ENCODE measurements at regions not wholly inside any gene's neighbourhood (a gene's known extent, or its start where the extent isn't known, plus 50 kb on each side); places are given as distances from the start of the nearest gene placed in this dataset.

DNA sequence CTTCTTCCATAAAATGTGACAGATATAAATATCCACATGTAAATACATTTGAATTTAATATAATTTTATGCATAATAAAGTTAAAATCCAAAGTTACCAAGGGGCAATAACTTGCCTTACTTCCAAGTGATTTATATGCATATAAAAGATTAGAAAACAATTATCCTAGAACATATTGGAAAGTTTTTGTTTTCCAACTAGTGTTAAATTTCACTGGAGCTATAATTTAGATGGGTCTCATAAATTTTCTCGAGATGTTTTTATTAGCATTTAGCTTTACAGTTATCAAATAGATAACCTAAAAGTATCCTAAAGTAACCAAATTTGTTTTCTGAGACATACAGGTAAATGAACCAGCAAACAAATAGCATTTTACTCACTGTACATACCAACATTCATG is 225.3 kb downstream of the SPRY2 start:
- POLR2A ChIA-PET = no interaction called here
- TF ChIP-seq ZNF384 (IDR thresholded peaks at IDR 0.05) = peak; percentile 44; the same call in 1 of the 2 replicates
- no peak for TF ChIP-seq NFRKB (IDR thresholded peaks at IDR 0.05)
- TF ChIP-seq SP1 (IDR thresholded peaks at IDR 0.05) = no peak
- TF ChIP-seq TARDBP (IDR thresholded peaks at IDR 0.05) = peak; percentile 55; the same call in 1 of the 2 replicates
- peak; percentile 92 for TF ChIP-seq CTBP1 (IDR thresholded peaks at IDR 0.05; ENCODE audit: borderline replicate concordance)
- TF ChIP-seq ARNT (IDR thresholded peaks at IDR 0.05) = no peak
- TF ChIP-seq FOXK2 (IDR thresholded peaks at IDR 0.05) = no peak
- no peak for TF ChIP-seq ELF4 (IDR thresholded peaks at IDR 0.05)
- no peak for TF ChIP-seq BHLHE40 (IDR thresholded peaks at IDR 0.05; ENCODE audit: borderline replicate concordance)
- TF ChIP-seq L3MBTL2 (conservative IDR thresholded peaks at IDR 0.05) = no peak
- no peak for TF ChIP-seq FOXA1 (IDR thresholded peaks at IDR 0.05)
- TF ChIP-seq LEF1 (IDR thresholded peaks at IDR 0.05; ENCODE audit: borderline replicate concordance) = 0 out of 2 replicates have a peak, but pooled peaks have one; percentile 35
- TF ChIP-seq SUZ12 (IDR thresholded peaks at IDR 0.05) = no peak
- TF ChIP-seq HDGF (IDR thresholded peaks at IDR 0.05; ENCODE audit: borderline replicate concordance) = no peak
- TF ChIP-seq, protein P1, sequence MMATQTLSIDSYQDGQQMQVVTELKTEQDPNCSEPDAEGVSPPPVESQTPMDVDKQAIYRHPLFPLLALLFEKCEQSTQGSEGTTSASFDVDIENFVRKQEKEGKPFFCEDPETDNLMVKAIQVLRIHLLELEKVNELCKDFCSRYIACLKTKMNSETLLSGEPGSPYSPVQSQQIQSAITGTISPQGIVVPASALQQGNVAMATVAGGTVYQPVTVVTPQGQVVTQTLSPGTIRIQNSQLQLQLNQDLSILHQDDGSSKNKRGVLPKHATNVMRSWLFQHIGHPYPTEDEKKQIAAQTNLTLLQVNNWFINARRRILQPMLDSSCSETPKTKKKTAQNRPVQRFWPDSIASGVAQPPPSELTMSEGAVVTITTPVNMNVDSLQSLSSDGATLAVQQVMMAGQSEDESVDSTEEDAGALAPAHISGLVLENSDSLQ (IDR thresholded peaks at IDR 0.05) = peak; percentile 93
- no peak for TF ChIP-seq FOXM1 (IDR thresholded peaks at IDR 0.05; ENCODE audit: borderline replicate concordance)

DNA sequence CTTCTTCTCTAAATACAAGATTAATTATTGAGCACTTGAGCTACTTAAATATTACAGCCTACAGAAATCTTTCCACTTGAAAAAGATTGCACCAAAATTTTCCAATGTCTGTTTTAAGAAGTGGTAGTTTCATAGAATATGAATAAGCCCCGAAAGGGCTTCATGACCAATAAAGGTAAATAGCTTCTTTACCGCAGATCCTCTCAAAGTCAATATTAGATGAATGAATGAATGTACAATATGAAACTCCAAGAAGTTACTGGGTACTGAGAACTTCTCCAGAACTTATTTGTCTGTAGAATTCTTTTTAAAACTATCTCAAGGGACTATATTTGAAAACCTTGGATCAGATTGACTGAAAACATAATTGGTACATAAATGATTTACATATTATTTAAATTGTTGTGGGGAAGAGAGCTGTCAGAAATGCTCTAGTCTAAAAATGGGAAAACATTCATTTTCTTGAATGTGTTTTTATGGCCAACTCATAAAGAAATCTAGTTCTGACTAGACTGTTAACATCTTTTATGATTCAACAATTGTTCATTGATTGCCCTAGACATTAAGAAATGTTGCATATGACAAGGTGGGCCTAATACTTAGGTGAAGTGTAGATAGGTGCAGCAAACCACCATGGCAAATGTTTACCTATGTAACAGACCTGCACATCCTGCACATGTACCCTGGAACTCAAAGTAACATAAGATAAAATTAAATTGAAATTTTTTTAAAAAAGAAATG is 227.0 kb downstream of the SPRY2 start:
- TF ChIP-seq SUZ12 (IDR thresholded peaks at IDR 0.05) = no peak
- TF ChIP-seq L3MBTL2 (conservative IDR thresholded peaks at IDR 0.05) = no peak
- no peak for TF ChIP-seq CTBP1 (IDR thresholded peaks at IDR 0.05; ENCODE audit: borderline replicate concordance)
- TF ChIP-seq, protein P1 (IDR thresholded peaks at IDR 0.05) = no peak
- TF ChIP-seq NFRKB (IDR thresholded peaks at IDR 0.05) = no peak
- no peak for TF ChIP-seq TARDBP (IDR thresholded peaks at IDR 0.05)
- no peak for TF ChIP-seq FOXM1 (IDR thresholded peaks at IDR 0.05; ENCODE audit: borderline replicate concordance)
- no peak for TF ChIP-seq FOXK2 (IDR thresholded peaks at IDR 0.05)
- TF ChIP-seq FOXA1 (IDR thresholded peaks at IDR 0.05) = no peak
- TF ChIP-seq LEF1 (IDR thresholded peaks at IDR 0.05; ENCODE audit: borderline replicate concordance) = no peak
- no peak for DNase-seq (ENCODE audit: extremely low spot score)
- ChIA-PET CTCF (no interaction called here), POLR2A (no interaction called here)

More for the DNA sequence above, 225.3 kb downstream of the SPRY2 start:
- no peak for DNase-seq (ENCODE audit: extremely low spot score)
- CTCF ChIA-PET = no interaction called here

DNA sequence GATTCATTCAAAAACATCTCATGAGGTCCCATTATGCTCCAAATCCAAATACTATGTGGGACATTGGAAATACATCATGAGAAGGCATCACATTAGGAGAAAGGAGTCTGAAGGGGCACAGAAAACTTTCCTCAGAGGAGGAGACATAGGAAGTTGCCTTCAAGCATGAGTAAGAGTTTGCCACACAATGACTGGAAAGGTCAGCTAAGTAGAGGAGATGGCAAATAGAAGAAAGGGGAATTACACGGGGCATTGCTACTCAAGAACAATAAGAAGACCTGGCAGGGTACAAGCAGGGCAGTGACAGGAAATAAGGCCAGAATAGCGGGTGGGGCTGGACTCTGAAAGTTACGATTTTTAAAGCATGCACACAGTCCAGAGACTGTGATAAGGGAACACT is 231.6 kb downstream of the SPRY2 start:
- ChIA-PET CTCF (interaction anchor here (0.7 kb wide), 1 partner anchor 587 kb away, joined by 3 read pairs; no protein-coding TSS in a partner anchor), POLR2A (no interaction called here)
- no peak for TF ChIP-seq ELF4 (IDR thresholded peaks at IDR 0.05)
- TF ChIP-seq TARDBP (IDR thresholded peaks at IDR 0.05) = no peak
- TF ChIP-seq LEF1 (IDR thresholded peaks at IDR 0.05; ENCODE audit: borderline replicate concordance) = no peak
- TF ChIP-seq FOXA1 (IDR thresholded peaks at IDR 0.05) = no peak
- no peak for TF ChIP-seq L3MBTL2 (conservative IDR thresholded peaks at IDR 0.05)
- TF ChIP-seq HDGF (IDR thresholded peaks at IDR 0.05; ENCODE audit: borderline replicate concordance) = no peak
- TF ChIP-seq NFRKB (IDR thresholded peaks at IDR 0.05) = no peak
- no peak for TF ChIP-seq FOXM1 (IDR thresholded peaks at IDR 0.05; ENCODE audit: borderline replicate concordance)
- no peak for TF ChIP-seq ARNT (IDR thresholded peaks at IDR 0.05)
- TF ChIP-seq, protein P1 (IDR thresholded peaks at IDR 0.05) = no peak
- no peak for TF ChIP-seq SP1 (IDR thresholded peaks at IDR 0.05)
- TF ChIP-seq BHLHE40 (IDR thresholded peaks at IDR 0.05; ENCODE audit: borderline replicate concordance) = no peak
- TF ChIP-seq ZNF384 (IDR thresholded peaks at IDR 0.05) = no peak
- TF ChIP-seq SUZ12 (IDR thresholded peaks at IDR 0.05) = no peak
- TF ChIP-seq CTBP1 (IDR thresholded peaks at IDR 0.05; ENCODE audit: borderline replicate concordance) = no peak
- no peak for TF ChIP-seq FOXK2 (IDR thresholded peaks at IDR 0.05)
- DNase-seq (ENCODE audit: extremely low spot score) = no peak

DNA sequence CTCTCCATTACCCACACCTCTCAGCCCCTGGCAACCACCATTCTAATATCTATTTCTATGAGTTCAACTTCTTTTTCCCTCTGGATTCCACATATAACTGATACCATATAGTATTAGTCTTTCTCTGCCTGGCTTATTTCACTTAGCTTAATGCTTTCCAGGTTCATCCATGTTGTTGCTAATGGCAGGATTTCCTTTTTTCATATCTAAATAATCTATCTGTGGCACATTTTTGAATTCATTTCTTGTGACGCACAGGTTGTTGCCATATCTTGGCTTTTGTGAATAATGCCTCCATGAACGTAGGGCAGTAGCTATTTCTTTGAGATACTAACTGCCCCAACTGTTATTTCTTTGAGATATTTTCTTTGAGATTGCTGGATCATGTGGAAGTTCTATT is 235.6 kb downstream of the SPRY2 start:
- ChIA-PET CTCF (interaction anchor here (0.6 kb wide), 1 partner anchor 32 kb away, joined by 3 read pairs; no protein-coding TSS in a partner anchor), POLR2A (no interaction called here)
- TF ChIP-seq NFRKB (IDR thresholded peaks at IDR 0.05) (no peak), FOXA1 (IDR thresholded peaks at IDR 0.05) (no peak), FOXK2 (IDR thresholded peaks at IDR 0.05) (no peak), SUZ12 (IDR thresholded peaks at IDR 0.05) (no peak), ELF4 (IDR thresholded peaks at IDR 0.05) (no peak), LEF1 (IDR thresholded peaks at IDR 0.05; ENCODE audit: borderline replicate concordance) (no peak), CTBP1 (IDR thresholded peaks at IDR 0.05; ENCODE audit: borderline replicate concordance) (no peak), HDGF (IDR thresholded peaks at IDR 0.05; ENCODE audit: borderline replicate concordance) (no peak), ZNF384 (IDR thresholded peaks at IDR 0.05) (no peak), L3MBTL2 (conservative IDR thresholded peaks at IDR 0.05) (no peak), ARNT (IDR thresholded peaks at IDR 0.05) (no peak), SP1 (IDR thresholded peaks at IDR 0.05) (no peak), BHLHE40 (IDR thresholded peaks at IDR 0.05; ENCODE audit: borderline replicate concordance) (no peak), FOXM1 (IDR thresholded peaks at IDR 0.05; ENCODE audit: borderline replicate concordance) (no peak), TARDBP (IDR thresholded peaks at IDR 0.05) (no peak)
- TF ChIP-seq, protein P1 (IDR thresholded peaks at IDR 0.05) = no peak
- no peak for DNase-seq (ENCODE audit: extremely low spot score)

DNA sequence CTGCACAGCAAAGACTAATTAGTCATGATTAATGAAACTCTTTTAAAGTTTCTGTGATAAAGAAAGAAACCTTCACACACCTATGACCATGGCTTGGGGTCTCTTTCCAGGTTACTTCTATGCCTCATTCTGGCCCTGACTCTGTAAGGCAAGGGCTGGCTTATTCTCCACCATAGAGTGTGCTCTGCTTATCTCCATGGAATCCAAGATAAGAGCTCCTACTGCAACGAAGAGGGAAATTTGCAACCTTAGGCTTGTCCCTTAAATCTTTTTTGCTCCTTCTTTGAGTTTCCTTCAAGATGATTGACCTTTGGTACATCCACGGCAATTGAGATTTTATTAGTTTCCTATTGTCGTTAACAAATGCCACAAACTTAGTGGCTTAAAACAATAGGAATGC is 239.9 kb downstream of the SPRY2 start:
- CTCF ChIA-PET = interaction anchor here (0.5 to 0.9 kb wide), 2 partner anchors 629 to 770 kb away, joined by 3 to 5 read pairs; no protein-coding TSS in a partner anchor
- POLR2A ChIA-PET = no interaction called here
- no peak for TF ChIP-seq HDGF (IDR thresholded peaks at IDR 0.05; ENCODE audit: borderline replicate concordance)
- TF ChIP-seq L3MBTL2 (conservative IDR thresholded peaks at IDR 0.05) = no peak
- TF ChIP-seq FOXK2 (IDR thresholded peaks at IDR 0.05) = no peak
- no peak for TF ChIP-seq SUZ12 (IDR thresholded peaks at IDR 0.05)
- no peak for TF ChIP-seq FOXM1 (IDR thresholded peaks at IDR 0.05; ENCODE audit: borderline replicate concordance)
- no peak for TF ChIP-seq CTBP1 (IDR thresholded peaks at IDR 0.05; ENCODE audit: borderline replicate concordance)
- no peak for TF ChIP-seq SP1 (IDR thresholded peaks at IDR 0.05)
- TF ChIP-seq BHLHE40 (IDR thresholded peaks at IDR 0.05; ENCODE audit: borderline replicate concordance) = no peak
- TF ChIP-seq LEF1 (IDR thresholded peaks at IDR 0.05; ENCODE audit: borderline replicate concordance) = no peak
- no peak for TF ChIP-seq ZNF384 (IDR thresholded peaks at IDR 0.05)
- TF ChIP-seq TARDBP (IDR thresholded peaks at IDR 0.05) = no peak
- no peak for TF ChIP-seq ELF4 (IDR thresholded peaks at IDR 0.05)
- TF ChIP-seq FOXA1 (IDR thresholded peaks at IDR 0.05) = no peak
- TF ChIP-seq ARNT (IDR thresholded peaks at IDR 0.05) = no peak
- TF ChIP-seq, protein P1 (IDR thresholded peaks at IDR 0.05) = no peak
- TF ChIP-seq NFRKB (IDR thresholded peaks at IDR 0.05) = no peak
- no peak for DNase-seq (ENCODE audit: extremely low spot score)
